Hepatocyte (in vitro differentiated cells): ENCODE measurements at regions not wholly inside any gene's neighbourhood (a gene's known extent, or its start where the extent isn't known, plus 50 kb on each side); places are given as distances from the start of the nearest gene placed in this dataset.

Source experiments
- DNase-seq: peaks from one replicate; pipeline ENCODE4 v3.0.0-alpha.2; 2016; ENCODE audit warnings: low spot score
- H2AFZ ChIP-seq: fragments of 200-600 bp; sonication (generic); 2 replicates; pipeline ENCODE4 v1.6.0; 2016; ENCODE audit warnings: antibody characterized with exemption, mild to moderate bottlenecking
- H3K27ac ChIP-seq: fragments of 200-600 bp; sonication (generic); 2 replicates; pipeline ENCODE4 v1.5.1; 2016; ENCODE audit warnings: mild to moderate bottlenecking
- H3K27me3 ChIP-seq: fragments of 200-600 bp; sonication (generic); 2 replicates; pipeline ENCODE4 v1.6.1; 2016
- H3K36me3 ChIP-seq: fragments of 200-600 bp; sonication (generic); replicated peaks from 2 replicates; pipeline ENCODE4 v1.5.1; 2016; ENCODE audit warnings: low read depth; ENCODE audit not compliant: insufficient read depth
- H3K4me1 ChIP-seq: fragments of 200-600 bp; sonication (generic); 2 replicates; pipeline ENCODE4 v1.5.1; 2016; ENCODE audit warnings: mild to moderate bottlenecking, moderate library complexity; ENCODE audit not compliant: insufficient read depth
- H3K4me2 ChIP-seq: fragments of 200-600 bp; sonication (generic); 2 replicates; pipeline ENCODE4 v1.6.0; 2016
- H3K4me3 ChIP-seq: fragments of 200-600 bp; sonication (generic); 2 replicates; pipeline ENCODE4 v1.5.1; 2016; ENCODE audit warnings: mild to moderate bottlenecking
- H3K79me2 ChIP-seq: fragments of 200-600 bp; sonication (generic); 2 replicates; pipeline ENCODE4 v1.6.0; 2017; ENCODE audit warnings: mild to moderate bottlenecking
- H3K9me2 ChIP-seq: fragments of 200-600 bp; sonication (generic); replicated peaks from 2 replicates; pipeline ENCODE4 v1.6.0; 2017; ENCODE audit warnings: mild to moderate bottlenecking; ENCODE audit not compliant: insufficient read depth
- H3K9me3 ChIP-seq: fragments of 200-600 bp; sonication (generic); 2 replicates; pipeline ENCODE4 v1.5.1; 2016; ENCODE audit warnings: low read depth, mild to moderate bottlenecking
- H4K20me1 ChIP-seq: fragments of 200-600 bp; sonication (generic); 2 replicates; pipeline ENCODE4 v1.6.0; 2016; ENCODE audit warnings: mild to moderate bottlenecking; ENCODE audit not compliant: insufficient read depth, poor library complexity, severe bottlenecking
- EZH2 ChIP-seq: fragments of 200-600 bp; sonication (generic); IDR thresholded peaks from 2 replicates; pipeline ENCODE4 v1.6.1; 2016; ENCODE audit warnings: antibody characterized with exemption, mild to moderate bottlenecking, borderline replicate concordance
- EZH2phosphoT487 ChIP-seq: fragments of 200-600 bp; sonication (generic); IDR thresholded peaks from one replicate; pipeline ENCODE4 v1.6.1; 2018; ENCODE audit warnings: antibody characterized with exemption, mild to moderate bottlenecking, low read depth, moderate library complexity; ENCODE audit not compliant: unreplicated experiment, severe bottlenecking
- WGBS: methylation state at CpG from one replicate; pipeline ENCODE4 v1.1.6; 2016; ENCODE audit warnings: low lambda C conversion rate; ENCODE audit errors: missing lambda C conversion rate; 5-methylcytosine and 5-hydroxymethylcytosine counted together
- TF ChIP-seq, protein P1 (sequence below): fragments of 200-600 bp; sonication (generic); IDR thresholded peaks from 2 replicates; pipeline ENCODE4 v1.5.1; 2016; ENCODE audit warnings: antibody characterized with exemption, mild to moderate bottlenecking; ENCODE audit not compliant: poor library complexity

GRCh38 chr4:14091966-14092365 lies 464.4 kb upstream of the BOD1L1 start:
- Histone ChIP-seq H3K9me2 (no peaks in the 10 kb centered on the region), H4K20me1 (no peaks in the 10 kb centered on the region), H3K9me3 (no peaks in the 10 kb centered on the region), H3K79me2 (no peaks in the 10 kb centered on the region), H3K27me3 (no peaks in the 10 kb centered on the region), H2AFZ (no peak overlapping the region), H3K4me2 (no peak overlapping the region), H3K36me3 (no peaks in the 10 kb centered on the region), H3K4me3 (no peak overlapping the region), H3K27ac (no peak overlapping the region), H3K4me1 (no peaks in the 10 kb centered on the region)
- TF ChIP-seq EZH2phosphoT487: no peak
- TF ChIP-seq, protein P1, sequence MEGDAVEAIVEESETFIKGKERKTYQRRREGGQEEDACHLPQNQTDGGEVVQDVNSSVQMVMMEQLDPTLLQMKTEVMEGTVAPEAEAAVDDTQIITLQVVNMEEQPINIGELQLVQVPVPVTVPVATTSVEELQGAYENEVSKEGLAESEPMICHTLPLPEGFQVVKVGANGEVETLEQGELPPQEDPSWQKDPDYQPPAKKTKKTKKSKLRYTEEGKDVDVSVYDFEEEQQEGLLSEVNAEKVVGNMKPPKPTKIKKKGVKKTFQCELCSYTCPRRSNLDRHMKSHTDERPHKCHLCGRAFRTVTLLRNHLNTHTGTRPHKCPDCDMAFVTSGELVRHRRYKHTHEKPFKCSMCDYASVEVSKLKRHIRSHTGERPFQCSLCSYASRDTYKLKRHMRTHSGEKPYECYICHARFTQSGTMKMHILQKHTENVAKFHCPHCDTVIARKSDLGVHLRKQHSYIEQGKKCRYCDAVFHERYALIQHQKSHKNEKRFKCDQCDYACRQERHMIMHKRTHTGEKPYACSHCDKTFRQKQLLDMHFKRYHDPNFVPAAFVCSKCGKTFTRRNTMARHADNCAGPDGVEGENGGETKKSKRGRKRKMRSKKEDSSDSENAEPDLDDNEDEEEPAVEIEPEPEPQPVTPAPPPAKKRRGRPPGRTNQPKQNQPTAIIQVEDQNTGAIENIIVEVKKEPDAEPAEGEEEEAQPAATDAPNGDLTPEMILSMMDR: no peak
- no peak for TF ChIP-seq EZH2
- DNase-seq: no peak
- WGBS: 74% methylated on average over 2 of the region's 2 CpGs

DNA sequence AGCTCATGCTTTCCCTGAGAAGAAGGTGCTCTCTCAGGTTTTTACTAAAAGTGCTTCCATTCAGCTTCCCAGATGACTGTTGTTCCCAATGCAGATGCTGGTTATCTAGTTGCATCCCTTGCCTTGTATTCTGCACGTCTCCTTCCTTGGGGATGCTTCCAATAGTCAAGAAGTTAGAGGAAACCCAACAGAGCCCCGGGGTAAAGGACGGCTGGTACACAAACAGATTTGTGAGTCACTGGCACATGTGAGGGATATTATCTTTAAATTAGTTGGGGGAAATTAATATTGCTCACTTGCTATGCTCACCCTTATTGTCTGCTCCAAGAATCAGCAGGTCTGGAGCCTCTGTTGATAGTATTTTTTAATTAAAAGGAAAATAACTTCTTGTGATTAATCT lies 465.2 kb upstream of the BOD1L1 start:
- Histone ChIP-seq H3K27ac (no peak overlapping the region), H3K4me3 (no peak overlapping the region), H3K4me2 (no peak overlapping the region), H3K4me1 (no peaks in the 10 kb centered on the region), H3K79me2 (no peaks in the 10 kb centered on the region), H3K27me3 (no peaks in the 10 kb centered on the region), H4K20me1 (no peaks in the 10 kb centered on the region), H3K9me2 (no peaks in the 10 kb centered on the region), H2AFZ (no peak overlapping the region), H3K9me3 (no peaks in the 10 kb centered on the region), H3K36me3 (no peaks in the 10 kb centered on the region)
- DNase-seq: no peak
- 92% methylated on average over 3 of the region's 3 CpGs for WGBS
- no peak for TF ChIP-seq EZH2phosphoT487
- TF ChIP-seq, protein P1: no peak

GRCh38 chr4:14095831-14096230 lies 468.3 kb upstream of the BOD1L1 start:
- WGBS: 92% methylated on average over 1 of the region's 1 CpG
- Histone ChIP-seq H2AFZ (no peak overlapping the region), H3K9me2 (no peaks in the 10 kb centered on the region), H3K27ac (no peak overlapping the region), H3K9me3 (no peaks in the 10 kb centered on the region), H3K27me3 (no peaks in the 10 kb centered on the region), H3K36me3 (no peaks in the 10 kb centered on the region), H3K79me2 (no peaks in the 10 kb centered on the region), H3K4me3 (no peak overlapping the region), H4K20me1 (no peaks in the 10 kb centered on the region), H3K4me2 (no peak overlapping the region), H3K4me1 (no peaks in the 10 kb centered on the region)
- TF ChIP-seq EZH2phosphoT487 (no peak), EZH2 (no peak)
- TF ChIP-seq, protein P1: no peak
- DNase-seq: no peak

DNA sequence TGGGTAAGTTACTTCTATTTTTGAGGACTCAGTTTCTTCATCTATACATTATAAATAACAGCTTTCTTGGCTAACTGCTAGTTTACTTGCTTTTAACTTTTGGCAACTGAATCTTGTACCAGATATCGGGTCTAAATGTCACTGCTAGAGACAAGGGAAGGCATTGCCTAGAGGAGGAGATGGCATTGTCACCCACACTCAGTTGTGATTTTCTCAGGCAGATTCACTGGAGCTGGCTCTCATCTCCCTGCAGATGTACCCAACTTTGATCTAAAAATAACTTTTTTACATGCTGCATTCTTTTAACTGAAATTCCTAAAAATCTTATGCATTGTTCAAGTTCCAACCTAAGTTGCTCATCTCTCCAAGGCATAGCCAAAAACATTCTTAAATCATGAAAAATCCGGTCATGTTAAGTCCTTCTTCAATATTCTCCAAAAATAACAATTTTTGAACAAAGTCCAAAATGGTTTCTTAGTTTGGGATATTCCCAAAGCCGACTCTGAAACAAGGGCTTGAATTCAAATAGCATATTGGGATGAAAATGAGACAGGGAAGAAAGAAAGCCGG lies 469.0 kb upstream of the BOD1L1 start:
- Histone ChIP-seq H3K4me2 (no peak overlapping the region), H3K9me2 (no peaks in the 10 kb centered on the region), H3K27ac (no peak overlapping the region), H3K36me3 (no peaks in the 10 kb centered on the region), H3K9me3 (no peaks in the 10 kb centered on the region), H3K4me1 (no peaks in the 10 kb centered on the region), H4K20me1 (no peaks in the 10 kb centered on the region), H3K4me3 (no peak overlapping the region), H2AFZ (no peak overlapping the region), H3K27me3 (no peaks in the 10 kb centered on the region), H3K79me2 (no peaks in the 10 kb centered on the region)
- TF ChIP-seq EZH2phosphoT487 (no peak), EZH2 (no peak)
- TF ChIP-seq, protein P1: no peak
- no peak for DNase-seq
- WGBS: 86% methylated on average over 4 of the region's 4 CpGs
